ENCODE measurements at regions not wholly inside any gene's neighbourhood (a gene's known extent, or its start where the extent isn't known, plus 50 kb on each side); places are given as distances from the start of the nearest gene placed in this dataset.

DNA sequence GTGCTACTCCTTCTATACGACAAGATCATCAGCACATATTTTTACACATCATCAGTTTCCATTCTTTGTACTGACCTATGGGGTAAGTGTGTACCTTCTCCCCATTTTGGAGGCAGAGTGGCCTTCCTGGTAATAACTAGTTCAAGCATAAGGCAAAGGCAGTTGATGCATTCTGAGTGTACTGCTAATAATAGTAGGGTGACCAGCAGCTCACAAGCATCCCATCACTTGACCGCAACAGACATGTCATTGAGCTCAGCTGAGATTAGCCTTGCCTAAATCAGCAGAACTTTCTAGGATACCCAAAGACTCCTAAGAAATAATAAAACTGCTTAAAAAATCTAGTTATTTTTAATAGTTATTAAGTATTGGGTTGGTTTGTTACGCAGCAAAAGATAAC lies 329.8 kb upstream of the FRG2C start:
- H2AK5ac ChIP-seq (ENCODE audit: low read depth, low read length) = no peak overlapping the region
- H3K18ac ChIP-seq (ENCODE audit: low read depth, low read length) = no peak overlapping the region
- H4K20me1 ChIP-seq (ENCODE audit: insufficient read depth, low read length) = no peaks in the 10 kb centered on the region
- no peak overlapping the region for H3K9ac ChIP-seq (ENCODE audit: low read depth, low read length)
- H2AFZ ChIP-seq (replicated peaks; ENCODE audit: low read length, poor library complexity) = no peak overlapping the region
- no peak overlapping the region for H3K4me3 ChIP-seq (ENCODE audit: insufficient read depth, low read depth, low read length)
- BruUV-seq (replicated peaks) = no TSS peak
- ChIA-PET POLR2A (ENCODE audit: unreplicated experiment) (no interaction called here), CTCF (no interaction called here)
- WGBS, 2 experiments (ENCODE audit: extremely low coverage in 2 of 2, insufficient read length in 1 of 2) = no CpG with 5 or more reads among the region's 3 CpGs
- no peak overlapping the region for H4K91ac ChIP-seq (ENCODE audit: insufficient read depth, low read depth, low read length)
- no peak overlapping the region for H3K4me2 ChIP-seq (ENCODE audit: low read depth, low read length)
- H4K8ac ChIP-seq (ENCODE audit: low read depth in 2 of 2, low read length in 2 of 2) = no peak overlapping the region
- DNase-seq (no peak), ATAC-seq (ENCODE audit: low read depth) (no peak)
- H3K9me3 ChIP-seq (ENCODE audit: control insufficient read depth, insufficient read depth, low read length) = no peaks in the 10 kb centered on the region
- no peaks in the 10 kb centered on the region for H3K36me3 ChIP-seq (ENCODE audit: control insufficient read depth, insufficient read depth, low read length)
- in situ Hi-C loops (cut with MboI; ENCODE audit: low sequenced_read_pairs) = no loop called here
- no peak overlapping the region for H2AK9ac ChIP-seq (replicated peaks; ENCODE audit: low read depth, low read length, poor library complexity)
- no peak overlapping the region for H2BK120ac ChIP-seq (ENCODE audit: low read depth, low read length)
- no peak for TF ChIP-seq CHD1 (IDR thresholded peaks at IDR 0.05; ENCODE audit: low read depth, low read length)
- TF ChIP-seq RFX5 (IDR thresholded peaks at IDR 0.05; ENCODE audit: low read depth, low read length) = no peak
- TF ChIP-seq, protein P1, sequence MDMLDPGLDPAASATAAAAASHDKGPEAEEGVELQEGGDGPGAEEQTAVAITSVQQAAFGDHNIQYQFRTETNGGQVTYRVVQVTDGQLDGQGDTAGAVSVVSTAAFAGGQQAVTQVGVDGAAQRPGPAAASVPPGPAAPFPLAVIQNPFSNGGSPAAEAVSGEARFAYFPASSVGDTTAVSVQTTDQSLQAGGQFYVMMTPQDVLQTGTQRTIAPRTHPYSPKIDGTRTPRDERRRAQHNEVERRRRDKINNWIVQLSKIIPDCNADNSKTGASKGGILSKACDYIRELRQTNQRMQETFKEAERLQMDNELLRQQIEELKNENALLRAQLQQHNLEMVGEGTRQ (IDR thresholded peaks at IDR 0.05; ENCODE audit: low read depth, low read length) = no peak
- no peak for TF ChIP-seq SMC3 (IDR thresholded peaks at IDR 0.05; ENCODE audit: low read depth, low read length)
- no peak for TF ChIP-seq MAFK (IDR thresholded peaks at IDR 0.05; ENCODE audit: low read depth, low read length)
- TF ChIP-seq, protein P2, sequence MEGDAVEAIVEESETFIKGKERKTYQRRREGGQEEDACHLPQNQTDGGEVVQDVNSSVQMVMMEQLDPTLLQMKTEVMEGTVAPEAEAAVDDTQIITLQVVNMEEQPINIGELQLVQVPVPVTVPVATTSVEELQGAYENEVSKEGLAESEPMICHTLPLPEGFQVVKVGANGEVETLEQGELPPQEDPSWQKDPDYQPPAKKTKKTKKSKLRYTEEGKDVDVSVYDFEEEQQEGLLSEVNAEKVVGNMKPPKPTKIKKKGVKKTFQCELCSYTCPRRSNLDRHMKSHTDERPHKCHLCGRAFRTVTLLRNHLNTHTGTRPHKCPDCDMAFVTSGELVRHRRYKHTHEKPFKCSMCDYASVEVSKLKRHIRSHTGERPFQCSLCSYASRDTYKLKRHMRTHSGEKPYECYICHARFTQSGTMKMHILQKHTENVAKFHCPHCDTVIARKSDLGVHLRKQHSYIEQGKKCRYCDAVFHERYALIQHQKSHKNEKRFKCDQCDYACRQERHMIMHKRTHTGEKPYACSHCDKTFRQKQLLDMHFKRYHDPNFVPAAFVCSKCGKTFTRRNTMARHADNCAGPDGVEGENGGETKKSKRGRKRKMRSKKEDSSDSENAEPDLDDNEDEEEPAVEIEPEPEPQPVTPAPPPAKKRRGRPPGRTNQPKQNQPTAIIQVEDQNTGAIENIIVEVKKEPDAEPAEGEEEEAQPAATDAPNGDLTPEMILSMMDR (conservative IDR thresholded peaks at IDR 0.05; ENCODE audit: low read depth, low read length) = no peak
- TF ChIP-seq BHLHE40 (IDR thresholded peaks at IDR 0.05; ENCODE audit: low read depth, low read length) = no peak
- no peak for TF ChIP-seq MXI1 (IDR thresholded peaks at IDR 0.05; ENCODE audit: borderline replicate concordance, low read depth, low read length)
- no peak for TF ChIP-seq RAD21 (IDR thresholded peaks at IDR 0.05; ENCODE audit: low read length)
- TF ChIP-seq MAZ (IDR thresholded peaks at IDR 0.05; ENCODE audit: borderline replicate concordance, low read depth, low read length) = no peak
- TF ChIP-seq FOS (IDR thresholded peaks at IDR 0.05; ENCODE audit: low read depth, low read length) = no peak
- no peak for TF ChIP-seq CEBPB (IDR thresholded peaks at IDR 0.05; ENCODE audit: low read depth, low read length)
- no peak for TF ChIP-seq RCOR1 (IDR thresholded peaks at IDR 0.05; ENCODE audit: insufficient replicate concordance, low read length)
- TF ChIP-seq, protein P3, sequence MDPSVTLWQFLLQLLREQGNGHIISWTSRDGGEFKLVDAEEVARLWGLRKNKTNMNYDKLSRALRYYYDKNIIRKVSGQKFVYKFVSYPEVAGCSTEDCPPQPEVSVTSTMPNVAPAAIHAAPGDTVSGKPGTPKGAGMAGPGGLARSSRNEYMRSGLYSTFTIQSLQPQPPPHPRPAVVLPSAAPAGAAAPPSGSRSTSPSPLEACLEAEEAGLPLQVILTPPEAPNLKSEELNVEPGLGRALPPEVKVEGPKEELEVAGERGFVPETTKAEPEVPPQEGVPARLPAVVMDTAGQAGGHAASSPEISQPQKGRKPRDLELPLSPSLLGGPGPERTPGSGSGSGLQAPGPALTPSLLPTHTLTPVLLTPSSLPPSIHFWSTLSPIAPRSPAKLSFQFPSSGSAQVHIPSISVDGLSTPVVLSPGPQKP (IDR thresholded peaks at IDR 0.05; ENCODE audit: borderline replicate concordance, low read depth, low read length) = no peak
- TF ChIP-seq POLR2A (IDR thresholded peaks at IDR 0.05; ENCODE audit: low read depth, low read length) = no peak
- no peak for TF ChIP-seq NFE2L2 (IDR thresholded peaks at IDR 0.05; ENCODE audit: low read depth, low read length)
- no peak overlapping the region for H3K4ac ChIP-seq (ENCODE audit: low read depth, low read length)
- H2BK5ac ChIP-seq (ENCODE audit: low read depth, low read length, poor library complexity, severe bottlenecking) = no peak overlapping the region
- H2BK20ac ChIP-seq (ENCODE audit: low read depth, low read length) = no peak overlapping the region
- dilution Hi-C loops (cut with HindIII; ENCODE audit: low sequenced_read_pairs, unreplicated experiment) = no loop called here
- H3K9me1 ChIP-seq (ENCODE audit: insufficient read depth, low read length) = no peaks in the 10 kb centered on the region; the same call in 1 of the 2 replicates
- intact Hi-C loops (cut with micrococcal nuclease) = no loop called here
- no peak overlapping the region for H3K27ac ChIP-seq (ENCODE audit: insufficient read depth, low read length)
- H4K5ac ChIP-seq (ENCODE audit: low read depth, low read length) = no peak overlapping the region
- H3K23ac ChIP-seq (ENCODE audit: low read depth, low read length) = no peak overlapping the region
- no peak overlapping the region for H3K56ac ChIP-seq (ENCODE audit: extremely low read depth, insufficient read depth, low read length)
- no peak overlapping the region for H2BK15ac ChIP-seq (ENCODE audit: low read depth, low read length)
- no peak overlapping the region for H3K14ac ChIP-seq (replicated peaks; ENCODE audit: low read depth, low read length)
- peaks cover 3% of the 10 kb centered on the region; the same call in 1 of the 2 replicates for H3K27me3 ChIP-seq (ENCODE audit: control insufficient read depth, insufficient read depth, low read length)
- H3K4me1 ChIP-seq (ENCODE audit: control insufficient read depth, insufficient read depth, low read length) = peaks cover 9% of the 10 kb centered on the region; the same call in 1 of the 2 replicates
- no peaks in the 10 kb centered on the region for H3K79me1 ChIP-seq (ENCODE audit: low read depth in 1 of 2, low read length in 2 of 2)

All from IMR-90 (cell line).